Activated CD8-positive, alpha-beta T cell treated with anti-CD3 and anti-CD28 coated beads, Interleukin-2, amount 10 ng/mL, durations not matched to agents 7 days and 5 days (primary cell): ENCODE measurements at regions not wholly inside any gene's neighbourhood (a gene's known extent, or its start where the extent isn't known, plus 50 kb on each side); places are given as distances from the start of the nearest gene placed in this dataset.

Experiments
- ATAC-seq: fragments of 150-1000 bp; cut with Tn5 transposase; one replicate; pipeline ENCODE4 v1.10.0; 2021; ENCODE audit warnings: moderate library complexity
- CTCF ChIA-PET: fragments of 350-600 bp; sonication (Branson Sonifier 250); formaldehyde crosslinking; loops from one replicate; lab custom pipeline; 2021; ENCODE audit warnings: antibody characterized with exemption; lab: Charles Lee
- POLR2A ChIA-PET: fragments of 350-600 bp; sonication (Branson Sonifier 250); formaldehyde crosslinking; loops from one replicate; lab custom pipeline; 2021; ENCODE audit warnings: antibody characterized with exemption; lab: Charles Lee
- DNase-seq: peaks from one replicate; pipeline ENCODE4 v3.0.0-alpha.2; 2020
- H3K27ac Mint-ChIP-seq: one replicate; pipeline ENCODE4 v1.8.0; 2021; ENCODE audit warnings: mild to moderate bottlenecking, mixed read lengths
- H3K27me3 Mint-ChIP-seq: one replicate; pipeline ENCODE4 v1.8.0; 2021; ENCODE audit warnings: low read depth, mixed read lengths
- H3K36me3 Mint-ChIP-seq: one replicate; pipeline ENCODE4 v1.8.0; 2021; ENCODE audit warnings: low read depth, mixed read lengths
- H3K4me1 Mint-ChIP-seq: one replicate; pipeline ENCODE4 v1.8.0; 2021; ENCODE audit warnings: low read depth, mixed read lengths
- H3K4me3 Mint-ChIP-seq: one replicate; pipeline ENCODE4 v1.8.0; 2021; ENCODE audit warnings: mild to moderate bottlenecking, mixed read lengths
- H3K9me3 Mint-ChIP-seq: one replicate; pipeline ENCODE4 v1.8.0; 2022; ENCODE audit warnings: mixed read lengths; ENCODE audit not compliant: insufficient read depth

GRCh38 chr3:139236336-139236735 lies 107.5 kb upstream of the MRPS22 start:
- CTCF ChIA-PET = no interaction called here
- ATAC-seq = no peak
- POLR2A ChIA-PET = no interaction called here

GRCh38 chr3:139238281-139239030 lies 105.4 kb upstream of the MRPS22 start:
- Mint-ChIP-seq H3K9me3 (no peaks in the 10 kb centered on the region), H3K36me3 (no peaks in the 10 kb centered on the region), H3K4me3 (no peak overlapping the region), H3K27ac (no peak overlapping the region), H3K4me1 (no peaks in the 10 kb centered on the region), H3K27me3 (peaks cover 18% of the 10 kb centered on the region)
- ChIA-PET POLR2A (no interaction called here), CTCF (interaction anchor here (1.0 kb wide), 1 partner anchor 126 kb away, joined by 3 read pairs; no protein-coding TSS in a partner anchor)
- no peak for ATAC-seq
- DNase-seq = no peak

More at GRCh38 chr3:139236336-139236735, 107.5 kb upstream of the MRPS22 start:
- Mint-ChIP-seq H3K27me3 (peaks cover 11% of the 10 kb centered on the region), H3K27ac (no peak overlapping the region), H3K4me3 (no peak overlapping the region), H3K36me3 (no peaks in the 10 kb centered on the region), H3K9me3 (no peaks in the 10 kb centered on the region), H3K4me1 (no peaks in the 10 kb centered on the region)
- no peak for DNase-seq

- ChIA-PET POLR2A (no interaction called here), CTCF (no interaction called here)
- Mint-ChIP-seq H3K36me3 (no peaks in the 10 kb centered on the region), H3K27ac (no peak overlapping the region), H3K4me1 (no peaks in the 10 kb centered on the region), H3K4me3 (no peak overlapping the region), H3K27me3 (peaks cover 22% of the 10 kb centered on the region), H3K9me3 (no peaks in the 10 kb centered on the region)
- ATAC-seq (no peak), DNase-seq (no peak)
Observed at GRCh38 chr3:139239550-139239949, 104.3 kb upstream of the MRPS22 start.

- H3K27ac Mint-ChIP-seq = no peak overlapping the region
- POLR2A ChIA-PET = no interaction called here
- H3K4me3 Mint-ChIP-seq = no peak overlapping the region
- peaks cover 25% of the 10 kb centered on the region for H3K27me3 Mint-ChIP-seq
- no peaks in the 10 kb centered on the region for H3K9me3 Mint-ChIP-seq
- no peaks in the 10 kb centered on the region for H3K4me1 Mint-ChIP-seq
- no peak for ATAC-seq
- CTCF ChIA-PET = no interaction called here
- no peaks in the 10 kb centered on the region for H3K36me3 Mint-ChIP-seq
- DNase-seq = no peak
Observed at GRCh38 chr3:139241783-139242182, 102.0 kb upstream of the MRPS22 start.

- no peaks in the 10 kb centered on the region for H3K9me3 Mint-ChIP-seq
- H3K36me3 Mint-ChIP-seq = no peaks in the 10 kb centered on the region
- CTCF ChIA-PET = no interaction called here
- no peaks in the 10 kb centered on the region for H3K4me1 Mint-ChIP-seq
- H3K27ac Mint-ChIP-seq = no peak overlapping the region
- H3K4me3 Mint-ChIP-seq = no peak overlapping the region
- no peak for DNase-seq
- ATAC-seq = no peak
- POLR2A ChIA-PET = no interaction called here
- H3K27me3 Mint-ChIP-seq = peaks cover 25% of the 10 kb centered on the region
Observed at GRCh38 chr3:139243710-139244109, 100.1 kb upstream of the MRPS22 start.

GRCh38 chr3:139248593-139249255 lies 95.1 kb upstream of the MRPS22 start:
- no peak for ATAC-seq
- ChIA-PET POLR2A (no interaction called here), CTCF (no interaction called here)
- Mint-ChIP-seq H3K4me1 (no peaks in the 10 kb centered on the region), H3K4me3 (no peak overlapping the region), H3K9me3 (no peaks in the 10 kb centered on the region), H3K36me3 (no peaks in the 10 kb centered on the region), H3K27me3 (peaks cover 19% of the 10 kb centered on the region), H3K27ac (no peak overlapping the region)
- no peak for DNase-seq

- no peak overlapping the region for H3K27ac Mint-ChIP-seq
- H3K9me3 Mint-ChIP-seq = no peaks in the 10 kb centered on the region
- H3K4me3 Mint-ChIP-seq = no peak overlapping the region
- no peak for DNase-seq
- ChIA-PET POLR2A (no interaction called here), CTCF (no interaction called here)
- H3K27me3 Mint-ChIP-seq = peaks cover 19% of the 10 kb centered on the region
- H3K4me1 Mint-ChIP-seq = no peaks in the 10 kb centered on the region
- no peaks in the 10 kb centered on the region for H3K36me3 Mint-ChIP-seq
- ATAC-seq = no peak
Observed at GRCh38 chr3:139251529-139251928, 92.3 kb upstream of the MRPS22 start.

GRCh38 chr3:139252719-139253118 lies 91.1 kb upstream of the MRPS22 start:
- POLR2A ChIA-PET = no interaction called here
- Mint-ChIP-seq H3K4me1 (no peaks in the 10 kb centered on the region), H3K27ac (no peak overlapping the region), H3K36me3 (no peaks in the 10 kb centered on the region), H3K9me3 (no peaks in the 10 kb centered on the region), H3K27me3 (peaks cover 16% of the 10 kb centered on the region), H3K4me3 (no peak overlapping the region)
- CTCF ChIA-PET = no interaction called here
- no peak for ATAC-seq
- no peak for DNase-seq

GRCh38 chr3:139258276-139258675 lies 85.5 kb upstream of the MRPS22 start:
- Mint-ChIP-seq H3K27me3 (peaks cover 9% of the 10 kb centered on the region), H3K9me3 (no peaks in the 10 kb centered on the region), H3K4me3 (no peak overlapping the region), H3K36me3 (no peaks in the 10 kb centered on the region), H3K4me1 (no peaks in the 10 kb centered on the region), H3K27ac (no peak overlapping the region)
- ATAC-seq = no peak
- CTCF ChIA-PET = no interaction called here
- DNase-seq = no peak
- POLR2A ChIA-PET = no interaction called here

- no peak for ATAC-seq
- no peaks in the 10 kb centered on the region for H3K9me3 Mint-ChIP-seq
- CTCF ChIA-PET = no interaction called here
- DNase-seq = no peak
- H3K27me3 Mint-ChIP-seq = peaks cover 9% of the 10 kb centered on the region
- H3K36me3 Mint-ChIP-seq = no peaks in the 10 kb centered on the region
- POLR2A ChIA-PET = no interaction called here
- no peaks in the 10 kb centered on the region for H3K4me1 Mint-ChIP-seq
- H3K27ac Mint-ChIP-seq = no peak overlapping the region
- H3K4me3 Mint-ChIP-seq = no peak overlapping the region
Observed at GRCh38 chr3:139259398-139259797, 84.4 kb upstream of the MRPS22 start.

- DNase-seq = no peak
- Mint-ChIP-seq H3K36me3 (no peaks in the 10 kb centered on the region), H3K27ac (no peak overlapping the region), H3K4me1 (no peaks in the 10 kb centered on the region), H3K9me3 (no peaks in the 10 kb centered on the region), H3K27me3 (peaks cover 9% of the 10 kb centered on the region), H3K4me3 (no peak overlapping the region)
- no peak for ATAC-seq
- CTCF ChIA-PET = no interaction called here
- POLR2A ChIA-PET = no interaction called here
Observed at GRCh38 chr3:139260041-139260486, 83.8 kb upstream of the MRPS22 start.

- POLR2A ChIA-PET = no interaction called here
Observed at GRCh38 chr3:139260793-139261736, 82.8 kb upstream of the MRPS22 start.

More at GRCh38 chr3:139260793-139261736, 82.8 kb upstream of the MRPS22 start:
- Mint-ChIP-seq H3K36me3 (no peaks in the 10 kb centered on the region), H3K4me1 (no peaks in the 10 kb centered on the region), H3K27me3 (peaks cover 9% of the 10 kb centered on the region), H3K27ac (no peak overlapping the region), H3K9me3 (no peaks in the 10 kb centered on the region), H3K4me3 (no peak overlapping the region)
- DNase-seq = no peak
- CTCF ChIA-PET = no interaction called here
- no peak for ATAC-seq
